ENCODE measurements at regions not wholly inside any gene's neighbourhood (a gene's known extent, or its start where the extent isn't known, plus 50 kb on each side); places are given as distances from the start of the nearest gene placed in this dataset.

GRCh38 chr3:194196876-194197275, 60.9 kb downstream of the HES1 start:
- no peak for TF ChIP-seq POLR2A (IDR thresholded peaks at IDR 0.05)
- no peak for TF ChIP-seq CTCF (IDR thresholded peaks at IDR 0.05)
- H3K4me1 ChIP-seq: peaks cover 4% of the 10 kb centered on the region
- H3K36me3 ChIP-seq (replicated peaks in 1 of 2; ENCODE audit: insufficient read depth in 1 of 2, low read depth in 2 of 2): no peaks in the 10 kb centered on the region
- ATAC-seq (no peak), DNase-seq (no peak)
- no peaks in the 10 kb centered on the region for H3K27me3 ChIP-seq
- H3K9me3 ChIP-seq: no peaks in the 10 kb centered on the region
- intact Hi-C loops (cut with DNase I): no loop called here
- WGBS, 2 donors: 86 to 93% methylated on average over 9 of the region's 9 CpGs
- H3K27ac ChIP-seq: no peak overlapping the region
- no peak overlapping the region for H3K4me3 ChIP-seq

GRCh38 chr3:194197396-194197960, 61.5 kb downstream of the HES1 start:
- intact Hi-C loops (cut with DNase I): no loop called here
- WGBS, 2 donors: 82 to 84% methylated on average over 7 of the region's 7 CpGs
- DNase-seq (no peak), ATAC-seq (no peak)
- TF ChIP-seq POLR2A (IDR thresholded peaks at IDR 0.05) (no peak), CTCF (IDR thresholded peaks at IDR 0.05) (no peak)
- Histone ChIP-seq H3K9me3 (no peaks in the 10 kb centered on the region), H3K36me3 (replicated peaks in 1 of 2; ENCODE audit: insufficient read depth in 1 of 2, low read depth in 2 of 2) (no peaks in the 10 kb centered on the region), H3K27ac (no peak overlapping the region), H3K4me3 (no peak overlapping the region), H3K4me1 (peaks cover 4% of the 10 kb centered on the region), H3K27me3 (no peaks in the 10 kb centered on the region)

- no peak overlapping the region for H3K4me3 ChIP-seq
- H3K36me3 ChIP-seq (replicated peaks in 1 of 2; ENCODE audit: insufficient read depth in 1 of 2, low read depth in 2 of 2): no peaks in the 10 kb centered on the region
- TF ChIP-seq CTCF (IDR thresholded peaks at IDR 0.05) (no peak), POLR2A (IDR thresholded peaks at IDR 0.05) (no peak)
- intact Hi-C loops (cut with DNase I): no loop called here
- ATAC-seq: no peak
- DNase-seq: no peak
- peaks cover 4% of the 10 kb centered on the region for H3K4me1 ChIP-seq
- 89 to 97% methylated on average over 9 of the region's 9 CpGs for WGBS, 2 donors
- H3K9me3 ChIP-seq: no peaks in the 10 kb centered on the region
- no peak overlapping the region for H3K27ac ChIP-seq
- no peaks in the 10 kb centered on the region for H3K27me3 ChIP-seq
Observed at GRCh38 chr3:194197981-194198695, 62.2 kb downstream of the HES1 start.

- intact Hi-C loops (cut with DNase I): no loop called here
- ATAC-seq: no peak
- H3K36me3 ChIP-seq (replicated peaks in 1 of 2; ENCODE audit: insufficient read depth in 1 of 2, low read depth in 2 of 2): no peaks in the 10 kb centered on the region
Observed at GRCh38 chr3:194198938-194199337, 63.0 kb downstream of the HES1 start.

More at GRCh38 chr3:194198938-194199337, 63.0 kb downstream of the HES1 start:
- no peak overlapping the region for H3K4me3 ChIP-seq
- 73 to 79% methylated on average over 3 of the region's 3 CpGs for WGBS, 2 donors
- no peak for DNase-seq
- no peak overlapping the region for H3K27ac ChIP-seq
- TF ChIP-seq POLR2A (IDR thresholded peaks at IDR 0.05): no peak
- no peak for TF ChIP-seq CTCF (IDR thresholded peaks at IDR 0.05)
- H3K9me3 ChIP-seq: no peaks in the 10 kb centered on the region
- H3K4me1 ChIP-seq: peaks cover 4% of the 10 kb centered on the region
- no peaks in the 10 kb centered on the region for H3K27me3 ChIP-seq

Data from body of pancreas (tissue), 4 donors.